GM21367 (cell line): ENCODE measurements at regions not wholly inside any gene's neighbourhood (a gene's known extent, or its start where the extent isn't known, plus 50 kb on each side); places are given as distances from the start of the nearest gene placed in this dataset.

Experiments used
- ATAC-seq: cut with Tn5 transposase; IDR thresholded peaks from one replicate; pipeline ENCODE4 v1.9.1; 2021; ENCODE audit not compliant: unreplicated experiment

DNA sequence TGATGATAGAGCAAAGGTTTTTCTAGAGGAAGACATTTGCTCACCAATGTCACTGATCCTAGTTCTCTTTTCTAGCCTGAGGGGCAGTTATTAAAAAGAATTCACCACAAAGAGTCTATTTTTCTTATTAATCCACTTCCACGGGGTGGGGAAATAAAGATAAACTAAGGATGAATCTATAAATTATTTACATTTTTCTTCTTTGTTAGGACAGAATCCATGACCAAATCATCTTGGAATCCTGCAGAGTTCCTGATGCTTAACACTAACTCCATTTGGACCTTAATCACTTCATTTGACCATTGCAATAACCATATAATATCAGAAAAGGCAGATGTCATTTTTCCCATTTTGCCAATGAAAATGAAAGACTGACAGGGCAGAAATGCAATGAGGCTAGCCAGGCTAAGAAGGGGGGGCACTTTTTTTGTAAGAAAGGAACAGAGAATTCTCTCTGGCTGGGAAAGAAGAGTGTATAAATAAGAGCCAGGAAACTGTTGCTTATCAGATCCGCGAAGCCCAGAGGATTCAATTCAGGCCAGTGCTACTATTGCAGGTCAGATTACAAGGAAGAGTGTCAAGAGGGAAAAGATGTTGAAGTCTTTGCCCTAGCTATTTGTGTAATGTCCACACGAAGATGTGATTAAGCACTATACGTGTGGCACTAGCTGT is 433.2 kb downstream of the TNS3 start:
- ATAC-seq: no peak

- no peak for ATAC-seq
Measured at GRCh38 chr7:47147213-47147631, 434.7 kb downstream of the TNS3 start.

GRCh38 chr7:47145982-47146381 is 435.9 kb downstream of the TNS3 start:
- no peak for ATAC-seq

- no peak for ATAC-seq
Measured at GRCh38 chr7:47145186-47145725, 436.7 kb downstream of the TNS3 start.

- no peak for ATAC-seq
Measured at GRCh38 chr7:47143339-47143738, 438.6 kb downstream of the TNS3 start.

DNA sequence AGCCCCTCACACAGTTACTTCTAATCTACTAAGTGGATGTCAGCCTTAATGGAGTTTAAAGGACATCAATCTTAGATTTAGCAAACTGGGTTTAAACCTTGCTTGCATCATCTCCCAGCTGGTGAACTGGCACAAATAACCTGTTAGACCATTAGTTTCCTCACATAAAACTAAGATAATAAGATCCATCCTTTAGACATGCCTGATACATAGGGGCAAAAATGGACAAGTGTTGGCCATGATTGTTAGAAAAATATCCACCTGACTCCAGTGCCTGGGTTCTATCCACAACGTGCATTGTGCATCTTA is 439.1 kb downstream of the TNS3 start:
- ATAC-seq: no peak

GRCh38 chr7:47142169-47142866 is 439.6 kb downstream of the TNS3 start:
- ATAC-seq: no peak

- ATAC-seq: no peak
Measured at GRCh38 chr7:47132471-47132870, 449.4 kb downstream of the TNS3 start.

GRCh38 chr7:47128700-47129099 is 453.2 kb downstream of the TNS3 start:
- ATAC-seq: no peak

GRCh38 chr7:47125529-47125928 is 456.4 kb downstream of the TNS3 start:
- no peak for ATAC-seq

GRCh38 chr7:47119261-47119865 is 462.5 kb downstream of the TNS3 start:
- ATAC-seq: no peak

GRCh38 chr7:47104206-47104549 is 477.7 kb downstream of the TNS3 start:
- no peak for ATAC-seq

DNA sequence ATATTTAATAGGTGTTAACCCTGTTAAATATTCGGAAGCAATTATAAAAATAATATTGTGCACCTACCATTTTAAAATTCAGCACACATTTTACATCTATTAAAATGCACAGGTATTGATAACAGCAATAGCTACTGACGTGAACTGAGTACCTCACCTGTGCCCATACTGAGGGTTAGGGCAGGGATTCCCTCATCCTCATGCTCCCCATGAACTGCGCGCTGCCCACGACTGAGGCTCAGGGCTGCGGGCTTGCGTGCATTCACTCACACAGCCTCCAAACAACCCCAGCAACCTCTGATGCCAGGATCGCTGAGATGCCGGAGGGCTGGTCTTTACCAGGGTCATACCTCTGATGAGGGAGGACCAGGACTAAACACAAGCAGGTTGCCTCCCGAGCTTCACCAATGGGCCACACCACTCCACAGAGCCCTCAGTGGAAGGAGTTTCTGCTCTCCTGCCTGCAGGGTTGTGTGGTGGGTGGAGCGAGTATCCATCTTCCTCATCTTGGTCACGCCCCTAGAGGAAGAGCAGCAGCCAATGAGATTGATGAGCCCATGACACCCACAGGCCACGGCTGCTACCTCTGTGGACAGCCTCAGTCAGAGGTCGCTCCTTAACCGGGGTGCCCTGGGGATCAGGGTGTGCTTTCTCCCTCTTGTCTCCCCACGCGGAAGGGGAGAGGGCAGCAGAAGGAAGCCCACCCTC is 478.3 kb downstream of the TNS3 start:
- ATAC-seq: no peak

GRCh38 chr7:47102331-47102841 is 479.5 kb downstream of the TNS3 start:
- no peak for ATAC-seq

- ATAC-seq: no peak
Measured at GRCh38 chr7:47100817-47101435, 481.0 kb downstream of the TNS3 start.

- no peak for ATAC-seq
Measured at GRCh38 chr7:47100148-47100816, 481.6 kb downstream of the TNS3 start.

DNA sequence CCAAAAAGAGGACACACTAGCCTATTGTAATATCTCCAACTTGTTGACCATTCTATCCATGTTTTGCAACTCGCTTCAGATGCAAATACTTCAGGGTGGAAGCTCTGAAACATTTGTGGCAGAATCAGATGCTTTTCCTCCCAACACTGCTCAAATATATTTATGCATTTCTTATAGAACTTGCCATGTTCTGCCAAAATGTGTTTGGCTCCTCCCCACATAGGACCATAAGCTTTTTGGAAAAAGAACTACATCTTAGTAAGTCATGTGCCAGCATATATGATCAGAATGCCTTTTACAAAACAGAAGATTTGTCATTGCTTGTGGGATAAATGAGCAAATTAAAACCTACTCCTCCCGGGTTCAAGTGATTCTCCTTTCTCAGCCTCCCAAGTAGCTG is 484.5 kb downstream of the TNS3 start:
- no peak for ATAC-seq

DNA sequence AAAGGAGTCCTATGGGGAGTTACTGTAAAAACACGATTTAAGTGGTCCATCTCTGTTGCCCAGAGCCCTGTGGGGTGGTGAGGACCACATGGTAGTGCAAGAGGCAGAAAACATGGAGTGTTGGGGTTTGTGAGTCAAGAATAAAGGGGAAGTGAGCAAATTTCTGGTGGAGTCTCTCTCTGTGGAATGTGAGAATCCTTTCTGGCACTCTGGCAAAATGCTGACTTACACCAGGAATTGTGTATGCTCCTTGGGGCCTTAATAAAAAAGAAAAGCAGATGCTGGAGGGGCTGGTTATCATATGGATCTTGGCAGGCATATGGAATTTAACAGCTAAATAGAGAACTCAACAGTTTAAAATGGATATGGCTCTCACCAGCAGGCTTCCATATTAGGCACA is 486.0 kb downstream of the TNS3 start:
- no peak for ATAC-seq

- ATAC-seq: no peak
Measured at GRCh38 chr7:47094462-47094861, 487.4 kb downstream of the TNS3 start.
